BLaER1 treated with 17β-estradiol and CSF1 and Interleukin-3, amounts not matched to agents 10 nM and 100 nM (cell line): ENCODE measurements at regions not wholly inside any gene's neighbourhood (a gene's known extent, or its start where the extent isn't known, plus 50 kb on each side); places are given as distances from the start of the nearest gene placed in this dataset.

ENCODE experiments used
- H3K27ac ChIP-seq, 11 experiments: shearing (Covaris generic); formaldehyde crosslinking; 2 replicates each; pipeline ENCODE4 v1.8.1; 2022
- H3K27me3 ChIP-seq, 11 experiments: shearing (Covaris generic); formaldehyde crosslinking; 2 replicates each; pipeline ENCODE4 v1.8.1; 2022
- H3K36me3 ChIP-seq, 11 experiments: shearing (Covaris generic); formaldehyde crosslinking; 2 replicates each; pipeline ENCODE4 v1.8.1; 2022
- H3K4me1 ChIP-seq, 10 experiments: shearing (Covaris generic); formaldehyde crosslinking; 2 replicates each; pipeline ENCODE4 v1.8.1; 2022
- H3K4me2 ChIP-seq, 11 experiments: shearing (Covaris generic); formaldehyde crosslinking; 2 replicates each; pipeline ENCODE4 v1.8.1; 2022
- H3K4me3 ChIP-seq, 10 experiments: shearing (Covaris generic); formaldehyde crosslinking; 2 replicates each; pipeline ENCODE4 v1.8.1; 2022
- H3K9ac ChIP-seq, 11 experiments: shearing (Covaris generic); formaldehyde crosslinking; 2 replicates each; pipeline ENCODE4 v1.8.1; 2022
- H3K9me3 ChIP-seq, 11 experiments: shearing (Covaris generic); formaldehyde crosslinking; replicated peaks in 1 of 11; 2 replicates each; pipeline ENCODE4 v1.8.1; 2022
- H4K20me1 ChIP-seq, 11 experiments: shearing (Covaris generic); formaldehyde crosslinking; 2 replicates each; pipeline ENCODE4 v1.8.1; 2022
- Cebpa-rat ChIP-seq, 11 experiments: shearing (Covaris generic); IDR thresholded peaks; 2 replicates each; pipeline ENCODE4 v1.8.1; 2022

- H3K9me3 ChIP-seq: peaks cover 0 to 3% (median 0%) of the 10 kb centered on the region in 11 experiments; a peak in 1 of 22 replicates
- H4K20me1 ChIP-seq: no peaks in the 10 kb centered on the region
- no peaks in the 10 kb centered on the region for H3K4me1 ChIP-seq
- no peak for TF ChIP-seq Cebpa-rat (IDR thresholded peaks at IDR 0.05)
- H3K36me3 ChIP-seq: no peaks in the 10 kb centered on the region
- H3K4me2 ChIP-seq: no peak overlapping the region
- H3K27ac ChIP-seq: no peak overlapping the region
- H3K9ac ChIP-seq: no peak overlapping the region
- H3K27me3 ChIP-seq: no peaks in the 10 kb centered on the region
- no peak overlapping the region for H3K4me3 ChIP-seq
These were observed 241.2 kb downstream of the FRK start for GRCh38 chr6:115819506-115819905.

- H3K36me3 ChIP-seq: no peaks in the 10 kb centered on the region
- no peak overlapping the region for H3K27ac ChIP-seq
- no peak overlapping the region for H3K4me2 ChIP-seq
- H3K27me3 ChIP-seq: no peaks in the 10 kb centered on the region
- H3K9me3 ChIP-seq: peaks cover 0 to 3% (median 0%) of the 10 kb centered on the region in 11 experiments; a peak in 1 of 22 replicates
- no peak for TF ChIP-seq Cebpa-rat (IDR thresholded peaks at IDR 0.05)
- H4K20me1 ChIP-seq: no peaks in the 10 kb centered on the region
- no peak overlapping the region for H3K4me3 ChIP-seq
- no peak overlapping the region for H3K9ac ChIP-seq
- H3K4me1 ChIP-seq: no peaks in the 10 kb centered on the region
These were observed 243.5 kb downstream of the FRK start for GRCh38 chr6:115817161-115817560.

- Histone ChIP-seq H3K27ac (no peak overlapping the region), H3K4me3 (no peak overlapping the region), H3K4me1 (no peaks in the 10 kb centered on the region), H3K9me3 (peaks cover 0 to 3% (median 0%) of the 10 kb centered on the region in 11 experiments; a peak in 1 of 22 replicates), H3K27me3 (no peaks in the 10 kb centered on the region), H3K9ac (no peak overlapping the region), H3K36me3 (no peaks in the 10 kb centered on the region), H4K20me1 (no peaks in the 10 kb centered on the region), H3K4me2 (no peak overlapping the region)
- TF ChIP-seq Cebpa-rat (IDR thresholded peaks at IDR 0.05): no peak
These were observed 245.8 kb downstream of the FRK start for GRCh38 chr6:115814907-115815306.

GRCh38 chr6:115811541-115811940 lies 249.2 kb downstream of the FRK start:
- no peak for TF ChIP-seq Cebpa-rat (IDR thresholded peaks at IDR 0.05)
- Histone ChIP-seq H4K20me1 (no peaks in the 10 kb centered on the region), H3K9ac (no peak overlapping the region), H3K9me3 (no peaks in the 10 kb centered on the region), H3K36me3 (no peaks in the 10 kb centered on the region), H3K4me2 (no peak overlapping the region), H3K4me1 (no peaks in the 10 kb centered on the region), H3K4me3 (no peak overlapping the region), H3K27me3 (no peaks in the 10 kb centered on the region), H3K27ac (no peak overlapping the region)

- no peaks in the 10 kb centered on the region; a peak in 1 of 22 replicates for H4K20me1 ChIP-seq
- H3K4me1 ChIP-seq: no peaks in the 10 kb centered on the region
- H3K36me3 ChIP-seq: no peaks in the 10 kb centered on the region
- no peak overlapping the region for H3K9ac ChIP-seq
- TF ChIP-seq Cebpa-rat (IDR thresholded peaks at IDR 0.05): no peak
- no peaks in the 10 kb centered on the region for H3K9me3 ChIP-seq
- H3K4me3 ChIP-seq: no peak overlapping the region
- no peak overlapping the region for H3K4me2 ChIP-seq
- no peaks in the 10 kb centered on the region for H3K27me3 ChIP-seq
- H3K27ac ChIP-seq: no peak overlapping the region
These were observed 262.5 kb downstream of the FRK start for GRCh38 chr6:115798229-115798628.

- no peak overlapping the region for H3K4me3 ChIP-seq
- no peaks in the 10 kb centered on the region for H3K9me3 ChIP-seq
- no peaks in the 10 kb centered on the region for H4K20me1 ChIP-seq
- no peak overlapping the region for H3K27ac ChIP-seq
- no peaks in the 10 kb centered on the region for H3K27me3 ChIP-seq
- H3K4me2 ChIP-seq: no peak overlapping the region
- no peaks in the 10 kb centered on the region for H3K4me1 ChIP-seq
- no peak overlapping the region for H3K9ac ChIP-seq
- TF ChIP-seq Cebpa-rat (IDR thresholded peaks at IDR 0.05): no peak
- H3K36me3 ChIP-seq: no peaks in the 10 kb centered on the region
These were observed 263.9 kb downstream of the FRK start for GRCh38 chr6:115796829-115797228.

- no peak for TF ChIP-seq Cebpa-rat (IDR thresholded peaks at IDR 0.05)
- Histone ChIP-seq H3K4me2 (no peak overlapping the region), H3K4me3 (no peak overlapping the region), H3K9ac (no peak overlapping the region), H4K20me1 (no peaks in the 10 kb centered on the region), H3K9me3 (no peaks in the 10 kb centered on the region), H3K27ac (no peak overlapping the region), H3K27me3 (no peaks in the 10 kb centered on the region), H3K36me3 (no peaks in the 10 kb centered on the region), H3K4me1 (no peaks in the 10 kb centered on the region)
These were observed 264.6 kb downstream of the FRK start for GRCh38 chr6:115796061-115796460.

- H3K4me2 ChIP-seq: no peak overlapping the region
- no peaks in the 10 kb centered on the region for H3K27me3 ChIP-seq
- H3K36me3 ChIP-seq: no peaks in the 10 kb centered on the region
- no peaks in the 10 kb centered on the region for H4K20me1 ChIP-seq
- H3K4me3 ChIP-seq: no peak overlapping the region
- H3K27ac ChIP-seq: no peak overlapping the region
- H3K9me3 ChIP-seq: no peaks in the 10 kb centered on the region
- H3K4me1 ChIP-seq: no peaks in the 10 kb centered on the region
- H3K9ac ChIP-seq: no peak overlapping the region
- no peak for TF ChIP-seq Cebpa-rat (IDR thresholded peaks at IDR 0.05)
These were observed 277.2 kb downstream of the FRK start for GRCh38 chr6:115783402-115784061.

GRCh38 chr6:115782612-115783011 lies 278.1 kb downstream of the FRK start:
- Histone ChIP-seq H3K27ac (no peak overlapping the region), H3K27me3 (no peaks in the 10 kb centered on the region), H3K4me2 (no peak overlapping the region), H3K4me1 (no peaks in the 10 kb centered on the region), H3K36me3 (no peaks in the 10 kb centered on the region), H3K9ac (no peak overlapping the region), H3K4me3 (no peak overlapping the region), H4K20me1 (no peaks in the 10 kb centered on the region), H3K9me3 (no peaks in the 10 kb centered on the region)
- no peak for TF ChIP-seq Cebpa-rat (IDR thresholded peaks at IDR 0.05)

GRCh38 chr6:115773741-115774140 lies 286.9 kb downstream of the FRK start:
- no peak for TF ChIP-seq Cebpa-rat (IDR thresholded peaks at IDR 0.05)
- Histone ChIP-seq H3K27ac (no peak overlapping the region), H3K9ac (no peak overlapping the region), H3K4me2 (no peak overlapping the region), H3K36me3 (no peaks in the 10 kb centered on the region), H3K27me3 (no peaks in the 10 kb centered on the region), H3K9me3 (no peaks in the 10 kb centered on the region), H3K4me1 (peaks cover 0 to 4% (median 0%) of the 10 kb centered on the region in 10 experiments; a peak in 1 of 20 replicates), H4K20me1 (no peaks in the 10 kb centered on the region), H3K4me3 (no peak overlapping the region)
